NCI-H1930 (cell line): ENCODE measurements at regions not wholly inside any gene's neighbourhood (a gene's known extent, or its start where the extent isn't known, plus 50 kb on each side); places are given as distances from the start of the nearest gene placed in this dataset.
"Not testable (repeated sequence)": the region's sequence is repeated elsewhere in the genome, so short reads cannot be mapped to it uniquely, and the experiment has no call there.

Source experiments
- DNase-seq, 2 experiments: peaks; one replicate each; lab custom pipeline; 2025; lab: John Stamatoyannopoulos, UW

GRCh38 chr4:85106166-85106565 lies 139.7 kb upstream of the WDFY3 start:
- DNase-seq, result no peak

- DNase-seq, result no peak
Observed at GRCh38 chr4:85106805-85107336, 140.4 kb upstream of the WDFY3 start.

GRCh38 chr4:85107553-85107952 lies 141.1 kb upstream of the WDFY3 start:
- no peak for DNase-seq

- no peak for DNase-seq
Observed at GRCh38 chr4:85113706-85114105, 147.2 kb upstream of the WDFY3 start.

- no peak for DNase-seq
Observed at GRCh38 chr4:85114526-85114925, 148.0 kb upstream of the WDFY3 start.

GRCh38 chr4:85116008-85116407 lies 149.5 kb upstream of the WDFY3 start:
- DNase-seq, result no peak

- no peak for DNase-seq
Observed at GRCh38 chr4:85125688-85126087, 159.2 kb upstream of the WDFY3 start.

- DNase-seq, result no peak
Observed at GRCh38 chr4:85126991-85127591, 160.6 kb upstream of the WDFY3 start.

- DNase-seq, result no peak
Observed at GRCh38 chr4:85127653-85128052, 161.2 kb upstream of the WDFY3 start.

GRCh38 chr4:85128246-85129204 lies 162.0 kb upstream of the WDFY3 start:
- DNase-seq, result no peak

GRCh38 chr4:85129354-85130125 lies 163.1 kb upstream of the WDFY3 start:
- not testable (repeated sequence) for DNase-seq

- DNase-seq, result no peak
Observed at GRCh38 chr4:85132117-85132516, 165.6 kb upstream of the WDFY3 start.

GRCh38 chr4:85132570-85132969 lies 166.1 kb upstream of the WDFY3 start:
- no peak for DNase-seq

GRCh38 chr4:85139749-85140148 lies 173.3 kb upstream of the WDFY3 start:
- DNase-seq, result not testable (repeated sequence)

GRCh38 chr4:85142451-85142850 lies 176.0 kb upstream of the WDFY3 start:
- no peak for DNase-seq

GRCh38 chr4:85147481-85148076 lies 181.1 kb upstream of the WDFY3 start:
- peak; percentile 39 to 57 for DNase-seq

GRCh38 chr4:85149676-85150075 lies 183.2 kb upstream of the WDFY3 start:
- DNase-seq, result no peak

GRCh38 chr4:85151371-85151770 lies 184.9 kb upstream of the WDFY3 start:
- DNase-seq, result no peak

GRCh38 chr4:85151786-85152185 lies 185.3 kb upstream of the WDFY3 start:
- DNase-seq, result no peak

GRCh38 chr4:85152480-85152879 lies 186.0 kb upstream of the WDFY3 start:
- DNase-seq, result no peak

GRCh38 chr4:85153221-85153620 lies 186.7 kb upstream of the WDFY3 start:
- no peak for DNase-seq

GRCh38 chr4:85154591-85154990 lies 188.1 kb upstream of the WDFY3 start:
- no peak for DNase-seq
